PC-3 (cell line): ENCODE measurements at regions not wholly inside any gene's neighbourhood (a gene's known extent, or its start where the extent isn't known, plus 50 kb on each side); places are given as distances from the start of the nearest gene placed in this dataset.

Source experiments
- CTCF ChIP-seq: fragments of 300-600 bp; sonication (generic); conservative IDR thresholded peaks from 2 replicates; pipeline ENCODE4 v1.5.1; 2017; ENCODE audit warnings: antibody characterized with exemption, low read depth, mild to moderate bottlenecking, low read length
- EZH2 ChIP-seq: fragments of 300-600 bp; sonication (generic); IDR thresholded peaks from one replicate; pipeline ENCODE4 v1.6.1; 2017; ENCODE audit warnings: antibody characterized with exemption, mild to moderate bottlenecking, low read length; ENCODE audit not compliant: unreplicated experiment

- TF ChIP-seq CTCF: no peak
- TF ChIP-seq EZH2: no peak
Measured at GRCh38 chr1:109827466-109827865, 63.7 kb upstream of the EPS8L3 start.
